Epithelial cell of prostate (primary cell): ENCODE measurements at regions not wholly inside any gene's neighbourhood (a gene's known extent, or its start where the extent isn't known, plus 50 kb on each side); places are given as distances from the start of the nearest gene placed in this dataset.

Experiments used
- DNase-seq: peaks from one replicate; pipeline ENCODE4 v3.0.0-alpha.2; 2011; ENCODE audit warnings: low read depth, low spot score
- H3K27ac ChIP-seq: fragments of 450-650 bp; 2 replicates; pipeline ENCODE4 v1.5.1; 2017; ENCODE audit warnings: mild to moderate bottlenecking

GRCh38 chr3:139738697-139739096, 60.9 kb upstream of the NMNAT3 start:
- no peak overlapping the region for H3K27ac ChIP-seq
- no peak for DNase-seq

GRCh38 chr3:139737682-139738361, 60.0 kb upstream of the NMNAT3 start:
- no peak for DNase-seq
- H3K27ac ChIP-seq: no peak overlapping the region

GRCh38 chr3:139735191-139735590, 57.4 kb upstream of the NMNAT3 start:
- no peak overlapping the region for H3K27ac ChIP-seq
- no peak for DNase-seq

- no peak overlapping the region for H3K27ac ChIP-seq
Observed at GRCh38 chr3:139732729-139733128, 55.0 kb upstream of the NMNAT3 start.

GRCh38 chr3:139729300-139729699, 51.5 kb upstream of the NMNAT3 start:
- DNase-seq: no peak
- H3K27ac ChIP-seq: no peak overlapping the region

More at GRCh38 chr3:139732729-139733128, 55.0 kb upstream of the NMNAT3 start:
- DNase-seq: no peak

GRCh38 chr3:139728414-139728813, 50.6 kb upstream of the NMNAT3 start:
- no peak overlapping the region for H3K27ac ChIP-seq
- no peak for DNase-seq
